Fibroblast of villous mesenchyme (primary cell): ENCODE measurements at regions not wholly inside any gene's neighbourhood (a gene's known extent, or its start where the extent isn't known, plus 50 kb on each side); places are given as distances from the start of the nearest gene placed in this dataset.
"Not testable (repeated sequence)": the region's sequence is repeated elsewhere in the genome, so short reads cannot be mapped to it uniquely, and the experiment has no call there.

Experiments
- DNase-seq: peaks from one replicate; pipeline ENCODE4 v3.0.0-alpha.2; 2010; ENCODE audit warnings: low read depth
- H3K4me3 ChIP-seq: 2 replicates; pipeline ENCODE4 v1.5.1; 2011; ENCODE audit warnings: low read depth, mild to moderate bottlenecking, low read length
- TF ChIP-seq, protein P1 (sequence below): IDR thresholded peaks from 2 replicates; pipeline ENCODE4 v1.5.1; 2012; ENCODE audit warnings: low read depth, mild to moderate bottlenecking, low read length; ENCODE audit not compliant: insufficient read depth

DNA sequence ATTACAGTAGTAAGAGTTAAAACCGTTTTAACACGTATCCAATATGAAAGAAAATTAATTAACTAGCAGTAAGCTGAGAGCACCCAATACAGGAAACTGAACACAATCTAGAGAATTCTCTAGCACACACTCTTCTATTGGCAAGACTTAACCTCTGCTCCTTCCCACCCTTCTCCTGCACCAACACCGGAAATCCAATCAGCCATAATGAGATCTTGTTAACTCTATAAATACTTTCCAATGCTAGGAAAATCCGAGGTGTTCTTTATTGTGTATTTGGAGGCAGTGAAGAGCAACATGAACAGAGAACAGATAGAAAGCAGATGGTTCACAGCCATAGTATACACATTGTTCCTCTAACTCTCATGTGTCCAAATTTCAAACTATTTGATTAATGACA lies 591.7 kb downstream of the CETN3 start:
- no peak overlapping the region for H3K4me3 ChIP-seq
- TF ChIP-seq, protein P1, sequence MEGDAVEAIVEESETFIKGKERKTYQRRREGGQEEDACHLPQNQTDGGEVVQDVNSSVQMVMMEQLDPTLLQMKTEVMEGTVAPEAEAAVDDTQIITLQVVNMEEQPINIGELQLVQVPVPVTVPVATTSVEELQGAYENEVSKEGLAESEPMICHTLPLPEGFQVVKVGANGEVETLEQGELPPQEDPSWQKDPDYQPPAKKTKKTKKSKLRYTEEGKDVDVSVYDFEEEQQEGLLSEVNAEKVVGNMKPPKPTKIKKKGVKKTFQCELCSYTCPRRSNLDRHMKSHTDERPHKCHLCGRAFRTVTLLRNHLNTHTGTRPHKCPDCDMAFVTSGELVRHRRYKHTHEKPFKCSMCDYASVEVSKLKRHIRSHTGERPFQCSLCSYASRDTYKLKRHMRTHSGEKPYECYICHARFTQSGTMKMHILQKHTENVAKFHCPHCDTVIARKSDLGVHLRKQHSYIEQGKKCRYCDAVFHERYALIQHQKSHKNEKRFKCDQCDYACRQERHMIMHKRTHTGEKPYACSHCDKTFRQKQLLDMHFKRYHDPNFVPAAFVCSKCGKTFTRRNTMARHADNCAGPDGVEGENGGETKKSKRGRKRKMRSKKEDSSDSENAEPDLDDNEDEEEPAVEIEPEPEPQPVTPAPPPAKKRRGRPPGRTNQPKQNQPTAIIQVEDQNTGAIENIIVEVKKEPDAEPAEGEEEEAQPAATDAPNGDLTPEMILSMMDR, result no peak
- DNase-seq, result no peak

DNA sequence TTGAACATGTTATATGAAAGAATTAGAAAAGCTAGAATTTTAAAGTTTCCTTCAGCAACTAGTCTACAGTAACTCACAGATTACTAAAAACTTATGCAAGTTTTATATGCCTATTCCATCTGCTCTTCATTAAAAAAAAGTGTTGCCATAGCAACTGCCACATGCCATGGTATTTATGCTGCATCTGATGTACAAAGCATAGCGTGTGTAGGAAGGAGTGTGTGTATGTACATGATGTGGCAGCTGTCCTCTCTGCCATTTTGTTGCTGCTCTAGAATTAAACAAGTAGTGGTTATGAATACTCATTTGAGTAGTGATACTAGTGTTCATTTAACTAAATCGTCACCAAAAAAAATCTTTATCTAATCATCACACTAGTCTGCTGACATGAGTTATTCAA lies 593.5 kb downstream of the CETN3 start:
- DNase-seq, result no peak
- TF ChIP-seq, protein P1, result no peak
- H3K4me3 ChIP-seq, result no peak overlapping the region

DNA sequence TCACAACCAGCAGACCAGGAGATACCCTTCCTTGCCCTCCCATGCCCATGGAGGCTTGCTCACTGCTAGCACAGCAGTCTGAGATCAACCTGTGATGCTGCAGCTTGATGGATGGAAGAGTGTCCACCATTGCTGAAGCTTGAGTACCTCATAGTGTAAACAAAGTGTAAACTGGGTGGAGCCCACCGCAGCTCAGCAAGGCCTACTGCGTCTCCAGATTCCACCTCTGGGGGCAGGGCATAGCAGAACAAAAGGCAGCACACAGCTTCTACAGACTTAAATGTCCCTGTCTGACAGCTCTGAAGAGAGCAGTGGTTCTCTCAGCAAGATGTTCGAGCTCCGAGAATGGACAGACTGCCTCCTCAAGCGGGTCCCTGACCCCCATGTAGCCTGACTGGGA lies 608.8 kb downstream of the CETN3 start:
- H3K4me3 ChIP-seq, DNase-seq: not testable (repeated sequence)

DNA sequence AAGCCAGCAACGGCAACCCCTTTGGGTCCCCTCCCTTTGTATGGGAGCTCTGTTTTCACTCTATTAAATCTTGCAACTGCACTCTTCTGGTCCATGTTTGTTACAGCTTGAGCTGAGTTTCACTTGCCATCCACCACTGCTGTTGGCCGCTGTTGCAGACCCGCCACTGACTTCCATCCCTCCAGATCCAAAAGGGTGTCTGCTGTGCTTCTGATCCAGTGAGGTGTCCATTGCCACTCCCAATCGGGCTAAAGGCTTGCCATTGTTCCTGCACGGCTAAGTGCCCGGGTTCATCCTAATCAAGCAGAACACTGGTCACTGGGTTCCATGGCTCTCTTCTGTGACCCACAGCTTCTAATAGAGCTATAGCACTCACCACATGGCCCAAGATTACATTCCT lies 615.1 kb downstream of the CETN3 start:
- not testable (repeated sequence) for DNase-seq, H3K4me3 ChIP-seq

DNA sequence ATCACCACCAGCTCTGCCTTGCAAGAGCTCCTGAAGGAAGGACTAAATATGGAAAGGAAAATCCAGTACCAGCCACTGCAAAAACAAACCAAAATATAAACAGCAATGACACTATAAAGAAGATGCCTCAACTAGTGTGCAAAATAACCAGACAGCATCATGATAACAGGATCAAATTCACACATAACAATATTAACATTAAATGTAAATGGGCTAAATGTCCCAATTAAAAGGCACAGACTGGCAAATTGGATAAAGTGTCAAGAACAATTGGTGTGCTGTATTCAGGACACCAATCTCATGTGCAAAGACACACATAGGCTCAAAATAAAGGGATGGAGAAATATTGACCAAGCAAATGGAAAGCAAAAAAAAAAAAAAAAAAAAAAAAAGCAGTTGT lies 629.8 kb downstream of the CETN3 start:
- DNase-seq, H3K4me3 ChIP-seq: not testable (repeated sequence)

DNA sequence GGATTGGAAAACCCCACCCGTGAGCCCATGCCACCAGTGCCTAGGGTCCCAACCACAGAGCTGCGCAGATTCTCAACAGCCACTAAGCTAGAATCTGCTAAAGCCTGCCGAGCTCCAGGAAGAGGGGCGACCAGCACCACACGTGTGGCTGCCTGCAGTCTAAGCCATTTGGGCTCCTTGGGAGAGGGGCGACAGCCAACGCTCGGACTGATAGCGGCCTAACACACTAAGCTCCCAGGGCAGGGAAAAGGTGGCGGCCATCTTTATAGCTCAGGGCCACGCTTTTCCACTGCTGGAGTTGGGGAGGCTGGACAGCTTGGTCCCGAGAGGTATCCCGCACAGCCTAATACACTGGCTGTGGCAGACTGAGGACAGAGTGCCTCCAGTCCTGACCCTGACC lies 631.8 kb downstream of the CETN3 start:
- no peak for DNase-seq
- TF ChIP-seq, protein P1, result no peak
- no peak overlapping the region for H3K4me3 ChIP-seq

DNA sequence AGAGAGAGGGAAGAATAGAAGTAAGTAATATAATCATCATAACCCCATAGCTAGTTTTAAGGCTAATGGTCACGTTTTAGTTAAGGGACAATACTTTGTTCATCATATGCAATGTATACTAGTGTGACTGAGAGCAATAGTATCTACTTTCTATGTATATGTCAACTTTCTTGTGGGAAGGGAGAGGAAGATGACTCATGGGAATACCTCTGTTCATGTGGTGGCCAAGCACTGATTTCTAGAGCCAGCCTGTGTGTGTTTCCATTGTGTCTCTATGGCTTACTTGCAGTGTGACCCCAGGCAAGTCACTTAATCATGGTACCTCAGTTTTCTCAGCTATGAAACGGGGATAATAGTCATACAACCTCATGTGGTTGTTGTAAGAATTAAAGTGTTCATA lies 639.6 kb downstream of the CETN3 start:
- H3K4me3 ChIP-seq, result no peak overlapping the region
- TF ChIP-seq, protein P1, result no peak
- DNase-seq, result peak; percentile 1

DNA sequence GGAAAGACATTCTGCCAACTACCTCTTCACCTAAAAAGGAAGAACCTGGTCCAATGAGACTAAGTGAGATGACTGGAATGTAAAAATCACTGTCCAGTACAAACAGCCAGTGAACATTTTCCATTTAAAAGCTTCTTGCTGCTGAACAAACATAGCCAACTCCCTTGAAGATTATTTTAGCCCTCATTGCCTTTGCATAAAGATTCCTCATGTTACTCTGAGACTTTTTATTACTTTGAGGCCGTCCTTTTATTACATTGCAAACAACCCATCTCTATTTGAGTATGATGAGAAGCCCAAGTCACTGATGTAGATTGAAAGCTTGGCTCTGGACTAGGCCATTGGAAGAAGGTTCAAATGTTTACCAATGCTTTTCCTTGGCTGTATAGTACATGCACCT lies 649.8 kb downstream of the CETN3 start:
- H3K4me3 ChIP-seq, result no peak overlapping the region
- no peak for DNase-seq

More for the DNA sequence above, 649.8 kb downstream of the CETN3 start:
- TF ChIP-seq, protein P1, result no peak
